Colon (tissue), 2 donors: ENCODE measurements at regions not wholly inside any gene's neighbourhood (a gene's known extent, or its start where the extent isn't known, plus 50 kb on each side); places are given as distances from the start of the nearest gene placed in this dataset.

Source experiments
- FAIRE-seq: peaks from 2 replicates; lab custom pipeline; 2012; peaks lifted over from hg19 to GRCh38; lab: Jason Lieb, UNC
- donor health status: control.
- donor health status: control.

DNA sequence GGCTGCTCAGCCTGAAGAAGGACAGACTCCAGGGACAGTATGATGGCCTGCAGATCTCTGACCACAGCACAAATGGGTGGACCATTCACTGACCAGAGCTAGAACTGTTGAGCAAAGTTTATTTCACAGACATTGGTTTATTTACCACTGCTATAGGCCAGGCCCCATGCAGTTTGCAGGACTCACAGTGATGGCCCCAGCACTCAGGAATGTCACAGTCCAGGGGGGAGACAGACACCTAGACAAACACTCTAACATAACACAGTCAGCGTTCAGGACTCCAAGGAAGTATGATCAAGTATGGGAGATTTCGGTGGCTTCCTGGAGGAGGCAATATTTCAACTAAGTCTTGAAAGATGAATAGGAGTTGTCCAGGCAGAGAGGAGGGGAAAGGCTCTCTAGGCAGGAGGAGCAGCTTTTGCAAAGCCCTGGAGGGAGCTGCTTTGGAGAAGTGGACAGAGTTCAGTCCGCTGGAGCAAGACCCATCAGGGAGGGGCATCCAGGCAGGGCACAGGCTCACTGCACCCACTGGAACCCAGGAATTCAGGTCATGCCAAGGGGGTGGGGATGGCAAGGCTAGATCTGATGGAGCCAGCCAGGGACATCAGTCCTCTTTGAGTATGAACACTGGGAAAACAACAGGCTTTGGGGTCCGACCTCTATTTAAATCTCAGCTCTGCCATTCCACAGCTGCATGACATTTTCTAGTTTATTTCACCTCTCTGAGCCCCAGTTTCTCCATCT is 454.3 kb downstream of the MATN1 start:
- FAIRE-seq, result no peak

DNA sequence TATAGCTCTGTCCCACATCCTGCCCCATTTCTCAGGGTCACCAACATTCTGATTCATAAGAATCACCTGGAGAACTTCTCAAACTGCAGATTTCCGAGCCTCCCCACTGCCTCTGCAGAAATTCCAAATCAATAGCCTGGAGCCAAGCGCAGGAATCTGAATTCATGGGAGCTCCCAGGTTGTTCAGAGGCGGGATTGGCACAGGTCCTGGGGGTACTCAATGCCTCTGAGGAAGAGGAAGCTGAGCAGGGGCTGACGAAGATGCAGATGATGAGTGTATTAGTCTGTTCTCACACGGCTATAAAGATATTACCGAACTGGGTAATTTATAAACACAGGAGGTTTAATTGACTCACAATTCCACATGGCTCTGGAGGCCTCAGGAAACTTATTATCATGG is 455.5 kb downstream of the MATN1 start:
- no peak for FAIRE-seq

DNA sequence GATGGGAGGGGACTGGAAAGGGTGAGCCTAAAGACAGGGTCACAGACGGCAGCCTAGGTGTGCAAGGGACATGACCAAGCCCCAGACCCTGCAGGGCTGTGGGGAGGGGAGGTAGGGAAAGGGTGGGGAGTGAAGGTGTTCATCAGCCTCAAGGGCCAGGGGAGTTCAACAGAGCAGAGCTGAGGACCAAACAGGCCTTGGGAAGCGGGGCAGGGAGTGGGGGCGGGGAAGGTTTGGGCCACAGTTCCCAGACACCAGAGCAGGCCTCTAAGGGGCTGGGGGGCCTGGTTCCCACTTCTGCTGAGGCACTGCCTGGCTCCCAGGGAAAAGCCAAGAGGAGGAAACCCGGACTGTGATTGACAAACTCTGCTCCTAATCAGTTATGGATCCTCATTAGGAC is 456.3 kb downstream of the MATN1 start:
- no peak for FAIRE-seq

DNA sequence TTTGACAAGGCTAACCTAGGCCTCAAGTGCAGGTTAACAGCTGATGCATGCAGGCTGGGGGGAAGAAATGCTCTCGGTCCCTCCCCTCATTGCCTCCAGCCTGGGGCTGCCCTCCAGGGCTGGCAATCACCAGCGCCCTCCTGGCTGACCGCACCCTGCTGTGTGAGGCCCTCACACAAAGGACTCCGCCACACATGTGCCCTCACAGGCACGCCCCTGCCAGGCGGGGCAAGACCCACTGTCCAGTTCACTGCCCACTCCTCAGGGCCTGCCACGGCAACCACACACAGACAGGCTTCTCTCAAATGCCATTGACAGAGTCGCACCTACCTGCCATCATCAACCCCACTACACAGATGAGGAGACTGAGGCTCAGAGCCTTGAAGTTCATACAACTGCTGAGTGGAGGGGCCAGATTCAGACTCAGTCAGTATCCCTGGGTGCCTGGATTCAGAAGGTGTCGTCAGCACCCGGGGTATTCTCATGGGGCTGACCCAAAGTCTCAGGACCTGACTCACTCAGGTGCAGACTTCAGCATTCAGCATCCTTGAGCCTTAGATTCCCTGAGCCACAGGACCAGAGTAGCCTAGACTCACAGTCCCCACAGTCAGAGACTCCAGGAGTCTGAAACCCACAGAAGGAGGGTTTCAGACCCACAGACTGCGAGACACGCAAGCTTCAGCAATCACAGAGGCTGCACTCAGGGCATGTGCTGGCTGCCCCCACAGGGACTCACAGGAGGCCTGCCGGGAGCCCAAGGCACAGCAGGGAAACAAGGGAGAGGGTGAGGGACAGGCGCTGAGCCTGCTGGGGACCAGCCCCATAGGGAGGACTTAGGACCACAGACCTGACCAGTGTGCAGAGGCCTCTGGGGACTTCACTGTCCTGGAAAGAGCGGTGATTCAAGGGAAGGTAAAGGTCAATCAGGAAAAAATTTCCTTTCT is 458.0 kb downstream of the MATN1 start:
- no peak for FAIRE-seq

DNA sequence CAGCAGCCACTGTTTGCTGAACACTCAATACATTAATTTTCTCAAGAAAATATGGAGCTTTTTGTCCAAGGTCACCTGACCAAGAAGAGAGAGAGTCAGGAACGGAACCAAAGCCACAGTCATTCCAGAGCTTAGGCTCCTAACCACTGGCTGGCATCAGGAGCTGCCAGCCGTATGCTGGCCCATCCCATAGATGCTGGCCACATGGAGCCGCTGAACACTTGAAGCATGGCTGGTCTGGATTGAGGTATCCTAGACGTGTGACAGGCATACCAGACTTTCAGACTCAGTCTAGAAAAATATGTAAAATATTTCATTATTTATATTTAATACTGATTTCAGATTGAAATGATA is 458.7 kb downstream of the MATN1 start:
- FAIRE-seq, result no peak

DNA sequence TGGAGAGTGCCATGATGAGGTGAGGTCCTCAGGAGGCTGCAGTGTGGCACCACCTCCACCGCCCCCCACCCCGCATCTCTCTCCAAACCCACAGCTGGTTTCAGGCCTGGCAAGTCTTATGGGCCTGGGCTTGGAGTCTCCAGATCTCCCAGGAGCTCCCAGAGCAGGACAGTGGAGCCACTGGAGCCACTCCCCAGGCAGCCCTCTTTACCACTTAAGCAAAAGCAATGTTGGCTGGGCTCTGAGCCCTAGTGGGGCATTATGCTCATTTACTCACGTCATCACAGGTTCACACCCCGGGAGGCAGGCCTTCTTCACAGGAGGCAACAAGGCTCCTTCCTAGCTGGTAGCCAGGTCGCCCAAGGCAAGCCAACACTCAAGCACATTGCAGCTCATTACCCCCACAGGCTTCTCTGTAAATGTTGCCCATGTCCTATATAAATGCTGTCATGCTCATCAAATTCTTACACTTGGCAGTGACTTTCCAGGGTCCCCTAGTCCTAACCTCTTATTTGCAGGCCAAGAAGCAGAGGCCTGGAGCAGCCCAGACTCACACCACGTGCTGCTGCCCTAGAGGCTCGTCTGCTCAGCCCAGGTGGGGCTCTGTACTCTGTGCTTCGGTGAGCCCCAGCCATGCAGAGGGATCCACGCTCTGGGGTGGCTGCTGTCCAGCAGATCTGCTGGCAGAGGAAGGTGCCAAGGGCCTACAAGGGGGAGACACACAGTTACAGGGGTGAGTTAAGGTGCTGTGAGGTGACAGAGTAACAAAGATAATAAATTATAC is 459.3 kb downstream of the MATN1 start:
- FAIRE-seq, result no peak

DNA sequence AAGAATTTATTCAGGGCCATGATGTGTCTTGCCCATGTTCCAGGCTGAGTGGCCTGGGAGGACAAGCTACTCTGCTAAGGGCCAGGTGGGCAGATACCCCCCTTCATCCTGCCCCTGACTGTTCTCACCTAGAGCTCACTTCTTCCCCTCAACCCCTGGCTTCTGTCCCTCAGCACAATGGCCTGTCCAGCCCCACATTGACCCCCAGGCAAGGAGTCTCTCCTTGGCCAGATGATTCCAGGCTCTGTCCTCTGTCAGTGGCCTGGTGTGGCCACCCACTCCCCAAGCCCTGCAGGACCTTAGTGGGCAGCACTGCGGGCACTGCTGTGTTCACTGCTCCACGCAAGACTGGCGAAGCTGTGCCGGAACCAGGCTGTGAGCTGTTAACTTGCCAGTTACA is 460.0 kb downstream of the MATN1 start:
- FAIRE-seq, result no peak

DNA sequence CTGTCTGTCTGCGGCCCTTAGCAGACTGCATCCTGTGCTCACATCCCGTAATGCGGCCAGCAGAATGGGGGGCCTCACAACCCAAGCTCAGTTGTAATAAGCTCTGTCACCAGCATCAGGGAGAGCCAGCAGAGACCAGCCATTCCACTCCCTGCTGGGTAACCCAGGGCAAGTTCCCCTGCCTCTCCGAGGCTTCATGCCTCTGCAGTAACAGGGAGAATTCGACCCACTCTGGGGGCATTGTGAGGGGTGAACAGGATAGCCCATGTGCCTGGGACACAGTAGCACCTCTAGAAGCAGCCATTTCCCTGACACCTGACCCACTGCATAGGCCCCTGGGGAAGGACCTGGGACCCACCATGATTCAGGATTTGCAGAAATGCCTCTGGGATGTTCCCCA is 461.2 kb downstream of the MATN1 start:
- no peak for FAIRE-seq

DNA sequence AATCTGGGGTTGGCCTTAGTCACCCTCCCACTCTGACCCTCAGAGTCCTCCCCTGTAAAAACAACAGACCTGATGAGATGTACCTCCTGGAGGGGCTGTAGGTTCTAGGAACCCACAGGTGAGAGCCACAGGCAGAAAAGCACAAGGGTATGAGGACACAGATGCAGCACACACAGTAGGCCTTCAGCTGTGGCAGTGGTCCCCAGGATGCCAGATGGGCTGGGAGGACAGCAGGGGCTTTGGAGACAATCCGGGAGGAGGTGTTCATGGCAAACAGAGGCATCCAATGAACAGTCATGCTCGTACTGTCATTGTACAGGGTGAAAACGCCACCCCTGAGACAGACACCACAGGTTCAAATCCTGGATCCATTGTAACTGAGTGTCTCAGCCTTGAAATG is 463.1 kb downstream of the MATN1 start:
- FAIRE-seq, result no peak

DNA sequence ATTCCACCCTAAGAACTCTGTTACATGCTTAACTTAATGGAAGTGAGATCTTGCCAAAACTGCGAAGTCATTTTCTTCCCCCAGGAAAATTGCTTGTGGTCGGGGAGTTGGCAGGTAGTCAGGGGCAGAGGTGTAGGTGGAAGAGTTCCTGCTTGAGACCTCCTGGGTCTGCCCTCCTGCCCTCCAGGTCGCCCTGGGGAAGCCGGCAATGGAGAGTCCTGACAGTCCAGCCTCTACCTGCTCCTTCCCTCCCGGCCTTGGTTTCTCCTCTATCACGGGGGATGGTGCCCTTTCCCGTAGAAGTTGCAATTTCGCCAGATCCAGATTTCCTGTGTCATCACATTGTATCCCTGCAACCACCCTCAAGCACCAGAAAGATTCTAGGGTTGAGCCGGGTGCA is 463.8 kb downstream of the MATN1 start:
- no peak for FAIRE-seq

DNA sequence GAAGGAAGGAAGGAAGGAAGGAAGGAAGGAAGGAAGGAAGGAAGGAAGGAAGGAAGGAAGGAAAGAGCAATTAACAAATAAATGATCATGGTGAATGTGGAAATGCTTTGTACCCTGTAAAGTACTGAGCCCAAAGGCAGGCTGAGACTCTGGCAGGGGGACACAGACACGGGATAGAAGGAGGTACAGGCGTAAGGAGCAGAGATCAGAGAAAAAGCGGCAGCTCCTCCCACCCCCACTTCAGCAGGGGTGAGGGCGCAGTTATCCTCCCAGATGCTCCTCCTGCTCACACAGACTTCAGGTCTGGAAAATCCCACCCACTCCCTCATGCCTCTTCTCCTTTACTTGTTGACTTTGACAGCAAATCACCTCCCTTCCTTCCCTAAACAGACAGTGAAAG is 464.5 kb downstream of the MATN1 start:
- FAIRE-seq, result no peak

DNA sequence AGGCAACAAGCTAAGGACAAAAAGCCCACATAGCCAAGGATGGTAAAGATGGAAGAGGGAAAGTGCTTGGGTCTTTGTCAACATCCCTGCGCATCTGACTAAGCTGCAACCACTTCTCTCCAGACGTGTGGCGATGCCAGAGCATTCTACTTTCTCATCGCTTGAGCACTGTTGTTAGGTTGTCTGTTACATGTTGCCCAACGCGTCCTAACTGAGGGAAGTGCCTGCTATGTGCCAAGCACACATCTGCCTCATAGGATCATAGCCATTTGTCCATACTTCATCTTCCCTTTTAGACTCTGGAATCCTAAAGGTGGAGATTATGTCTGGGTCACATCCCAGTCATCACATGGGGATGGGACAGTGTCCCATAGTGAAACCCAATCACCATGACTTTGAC is 464.9 kb downstream of the MATN1 start:
- FAIRE-seq, result no peak

DNA sequence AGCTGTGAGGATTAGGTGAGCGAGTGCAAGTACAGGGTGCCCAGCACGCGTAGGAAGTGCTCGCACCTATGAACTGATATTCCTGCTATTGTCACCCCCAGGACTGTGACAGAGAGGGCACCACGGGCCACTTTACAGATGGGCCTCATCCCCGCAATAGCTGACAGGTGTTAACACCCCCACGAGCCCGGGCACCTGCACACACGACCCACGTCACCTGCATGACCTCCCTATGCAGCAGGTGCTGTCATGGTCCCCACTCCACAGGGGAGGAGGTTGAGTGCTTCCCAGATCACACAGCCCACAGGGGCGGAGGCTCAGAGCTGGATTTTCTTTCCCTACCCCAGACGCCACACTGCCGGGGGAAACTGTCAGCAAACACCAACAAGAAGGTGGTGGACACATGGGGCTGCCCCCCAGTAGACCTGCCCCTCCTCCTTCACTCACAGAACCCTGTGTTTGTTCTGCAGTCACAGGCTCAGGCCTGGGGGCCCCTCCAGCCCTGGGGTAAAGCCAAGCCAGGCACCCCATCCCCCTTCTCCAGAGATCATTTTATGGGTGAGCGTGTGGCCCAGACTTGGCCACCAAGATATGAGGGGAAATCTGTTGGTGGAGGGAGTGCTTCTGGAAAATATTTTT is 465.5 kb downstream of the MATN1 start:
- no peak for FAIRE-seq

DNA sequence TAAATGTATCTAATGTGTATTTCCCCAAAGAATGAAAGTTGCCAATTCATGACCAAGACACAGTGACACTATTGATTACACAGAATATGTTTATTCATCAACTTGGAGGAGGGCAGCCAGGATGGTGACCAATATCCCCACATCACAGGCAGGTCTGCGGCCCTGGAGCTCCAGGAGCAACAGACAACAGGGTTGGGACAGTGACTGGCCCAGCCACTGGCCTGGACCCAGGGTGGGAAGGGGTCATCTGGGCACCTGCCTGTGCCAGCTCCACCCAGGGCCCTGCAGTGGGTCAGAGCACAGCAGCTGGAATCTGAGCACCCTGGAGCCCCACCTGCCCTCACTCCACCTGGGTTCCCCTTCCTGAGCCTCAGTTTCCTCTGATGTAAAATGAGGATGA is 466.1 kb downstream of the MATN1 start:
- FAIRE-seq, result no peak

DNA sequence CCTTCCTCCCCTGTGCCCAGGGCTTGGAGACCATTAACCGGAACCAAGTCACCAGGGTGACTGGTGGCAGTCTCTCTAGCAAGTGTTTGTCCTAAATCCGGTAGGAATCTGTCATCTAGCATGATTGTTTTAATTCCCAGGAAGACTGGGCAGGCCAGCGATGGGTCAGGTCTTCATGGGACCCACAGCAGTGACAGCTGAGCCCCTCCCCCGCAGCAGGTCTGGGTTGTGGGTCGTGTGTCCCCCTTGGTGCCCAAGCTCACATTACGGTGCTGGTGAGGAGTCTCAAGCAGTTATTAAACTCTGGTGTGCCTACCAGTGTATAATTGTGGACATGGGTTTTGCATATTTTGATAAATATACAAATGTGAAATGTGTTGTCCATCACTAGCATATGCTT is 466.5 kb downstream of the MATN1 start:
- FAIRE-seq, result no peak

DNA sequence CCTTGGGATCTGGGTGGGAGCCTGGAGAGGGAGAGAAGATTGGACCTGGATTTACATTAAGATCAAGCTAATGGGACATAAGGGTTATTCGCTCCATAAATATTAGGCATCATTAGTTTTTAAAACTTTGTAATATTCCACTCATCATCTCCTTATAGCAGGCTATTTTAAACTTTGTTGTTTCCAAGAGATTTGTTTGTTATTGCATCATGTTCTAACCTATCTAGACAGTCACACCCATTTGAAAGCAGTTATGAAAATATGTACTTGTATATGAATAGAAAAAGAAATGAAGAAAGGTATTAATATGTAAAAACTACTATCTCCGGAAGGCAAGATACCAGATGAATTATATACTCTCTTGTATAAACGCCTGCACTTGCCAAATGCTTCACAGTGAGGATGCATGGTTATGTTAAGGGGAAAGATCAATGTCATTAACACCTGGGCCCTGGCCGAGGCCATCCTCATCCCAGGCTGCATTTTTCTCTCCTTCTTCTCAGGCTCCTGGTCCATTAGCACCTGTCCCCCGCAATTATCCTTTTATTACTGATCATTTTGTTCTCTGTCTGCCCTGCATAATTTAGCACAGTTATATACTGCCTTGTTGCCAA is 468.2 kb downstream of the MATN1 start:
- no peak for FAIRE-seq

DNA sequence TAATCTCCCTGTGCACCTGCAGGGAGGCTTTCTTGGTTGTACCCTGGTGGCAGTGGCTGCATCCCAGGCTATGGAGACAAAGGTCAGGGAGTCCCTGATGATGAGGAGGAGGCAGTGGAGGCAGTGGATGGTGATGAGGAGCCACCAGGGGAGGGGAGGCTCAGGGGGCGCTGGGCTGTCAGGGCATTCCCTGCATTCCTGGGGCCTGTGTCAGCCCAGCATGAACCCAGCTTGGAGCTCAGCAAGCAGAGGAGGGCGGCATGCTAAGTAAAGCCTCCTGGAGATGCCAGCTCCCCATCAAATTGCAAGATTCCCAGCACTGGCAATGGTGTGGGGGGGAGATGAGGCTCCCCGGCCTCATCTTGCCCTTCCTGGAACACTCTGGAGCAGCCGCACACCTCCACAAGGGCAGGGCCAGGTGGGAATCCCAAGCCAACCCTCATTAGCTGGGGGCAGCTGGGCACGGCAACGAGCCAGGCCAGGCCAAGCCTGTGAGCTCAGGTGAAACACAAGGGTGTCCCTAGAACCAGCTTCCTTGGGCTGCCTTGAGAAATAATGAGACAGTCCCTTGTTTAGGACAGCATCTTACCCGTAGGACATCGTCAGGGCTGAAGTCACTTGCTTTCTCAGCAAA is 469.5 kb downstream of the MATN1 start:
- no peak for FAIRE-seq

DNA sequence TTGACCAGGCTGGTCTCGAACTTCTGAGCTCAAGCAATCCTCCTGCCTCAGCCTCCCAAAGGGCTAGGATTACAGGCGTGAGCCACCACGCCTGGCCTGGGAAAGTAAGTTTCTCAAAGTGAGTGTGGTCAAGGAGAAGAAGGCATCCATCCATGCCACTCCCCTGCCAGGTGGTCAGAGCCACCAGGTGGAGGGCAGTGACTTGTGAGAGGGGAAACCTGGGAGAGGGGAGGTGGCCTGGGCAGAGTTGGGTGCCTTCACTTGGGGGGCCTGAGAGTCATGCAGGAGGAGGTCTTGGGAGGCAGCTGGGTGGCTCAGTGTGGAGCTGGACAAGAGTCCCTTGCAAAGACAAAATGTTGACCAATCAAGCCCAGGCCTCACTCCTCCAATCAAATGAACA is 470.0 kb downstream of the MATN1 start:
- FAIRE-seq, result no peak

DNA sequence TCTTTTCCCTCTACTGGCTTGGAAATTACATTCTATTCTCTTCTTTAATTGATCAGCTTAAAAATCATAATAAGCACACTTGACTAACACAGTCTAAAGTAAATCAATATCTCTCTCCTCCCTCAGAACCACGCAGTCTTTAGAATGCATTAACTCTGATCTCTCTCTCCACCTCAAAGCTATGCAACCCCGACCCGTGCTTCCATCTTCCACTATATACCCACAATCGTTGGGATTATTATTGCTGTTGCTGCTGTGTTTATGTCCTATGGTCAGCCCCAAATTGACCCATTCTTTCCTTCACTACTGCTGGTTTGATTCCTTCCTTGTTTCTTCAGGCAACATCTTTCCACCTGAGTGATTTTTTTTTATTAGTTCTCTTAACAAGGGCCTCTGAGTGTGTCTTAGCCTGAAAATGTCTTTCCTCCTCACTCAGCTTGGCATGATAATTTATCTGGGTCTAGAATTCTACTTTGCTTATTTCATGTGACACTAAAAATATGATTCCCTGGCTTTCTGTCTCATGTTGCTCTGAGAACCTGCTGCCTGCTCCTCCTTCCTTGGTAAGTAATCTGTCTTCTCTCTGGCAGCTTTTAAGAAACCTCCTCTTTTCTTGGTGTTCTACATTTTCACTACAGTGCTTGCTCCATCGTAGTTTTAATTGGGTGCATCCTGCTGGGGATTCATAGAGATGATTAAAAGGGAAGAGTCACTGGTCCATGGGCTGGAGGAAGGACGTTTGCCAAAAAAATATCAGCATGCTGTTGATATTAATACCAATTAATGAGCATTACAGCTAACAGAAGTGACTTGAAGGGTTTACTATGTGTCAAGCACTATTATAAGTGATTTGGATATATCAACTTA is 472.2 kb downstream of the MATN1 start:
- FAIRE-seq, result no peak

DNA sequence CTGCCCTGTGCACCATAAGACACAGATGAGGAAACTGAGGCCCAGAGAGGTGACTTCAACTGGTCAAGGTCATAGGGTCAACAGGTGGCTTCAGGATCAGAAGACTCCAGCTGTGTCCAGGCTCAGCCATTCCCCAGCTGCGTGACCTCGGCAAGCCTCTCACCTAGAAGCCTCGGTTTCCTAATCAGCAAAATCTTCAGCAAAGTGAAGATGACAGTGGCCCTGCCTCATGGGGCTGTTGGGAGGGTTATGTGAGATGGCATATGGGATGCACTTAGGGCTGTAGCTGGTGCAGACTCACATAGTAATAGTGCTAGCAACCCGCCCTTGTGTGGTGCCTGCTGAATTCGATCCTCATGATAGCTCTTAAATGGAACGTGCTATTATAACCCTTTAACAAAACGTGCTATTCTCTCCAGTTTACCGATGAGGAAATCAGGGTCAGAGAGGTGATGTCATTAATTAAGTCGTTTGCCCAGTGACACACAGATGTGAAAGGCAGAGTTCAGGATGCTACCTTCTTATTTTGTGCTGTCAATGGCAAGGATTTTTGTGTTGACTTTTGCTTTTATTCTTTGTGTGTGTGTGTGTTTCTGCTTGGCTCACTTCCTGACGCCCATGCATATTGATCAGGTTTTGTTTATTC is 472.9 kb downstream of the MATN1 start:
- no peak for FAIRE-seq
